ENCODE measurements at regions not wholly inside any gene's neighbourhood (a gene's known extent, or its start where the extent isn't known, plus 50 kb on each side); places are given as distances from the start of the nearest gene placed in this dataset.

GRCh38 chr3:193754719-193755118 is 161.7 kb downstream of the OPA1 start:
- no peak for DNase-seq

- no peak for DNase-seq
These were observed 163.5 kb downstream of the OPA1 start for GRCh38 chr3:193756536-193756935.

GRCh38 chr3:193757457-193757856 is 164.4 kb downstream of the OPA1 start:
- DNase-seq = no peak

- DNase-seq = no peak
These were observed 169.0 kb downstream of the OPA1 start for GRCh38 chr3:193761969-193762368.

GRCh38 chr3:193762657-193763056 is 169.6 kb downstream of the OPA1 start:
- no peak for DNase-seq

GRCh38 chr3:193764959-193765358 is 172.0 kb downstream of the OPA1 start:
- DNase-seq = no peak

- DNase-seq = no peak
These were observed 174.5 kb downstream of the OPA1 start for GRCh38 chr3:193767353-193768069.

GRCh38 chr3:193768070-193768394 is 175.0 kb downstream of the OPA1 start:
- DNase-seq = no peak

- no peak for DNase-seq
These were observed 176.4 kb downstream of the OPA1 start for GRCh38 chr3:193769437-193769836.

- no peak for DNase-seq
These were observed 178.1 kb downstream of the OPA1 start for GRCh38 chr3:193771011-193771652.

- no peak for DNase-seq
These were observed 178.8 kb downstream of the OPA1 start for GRCh38 chr3:193771653-193772421.

GRCh38 chr3:193772422-193772763 is 179.4 kb downstream of the OPA1 start:
- no peak for DNase-seq

GRCh38 chr3:193773266-193774220 is 180.5 kb downstream of the OPA1 start:
- DNase-seq = no peak

GRCh38 chr3:193774272-193774915 is 181.4 kb downstream of the OPA1 start:
- no peak for DNase-seq

GRCh38 chr3:193774916-193775285 is 181.9 kb downstream of the OPA1 start:
- no peak for DNase-seq

- no peak for DNase-seq
These were observed 182.5 kb downstream of the OPA1 start for GRCh38 chr3:193775421-193776077.

- no peak for DNase-seq
These were observed 183.8 kb downstream of the OPA1 start for GRCh38 chr3:193776626-193777358.

- DNase-seq = no peak
These were observed 184.5 kb downstream of the OPA1 start for GRCh38 chr3:193777524-193777923.

- DNase-seq = no peak
These were observed 185.7 kb downstream of the OPA1 start for GRCh38 chr3:193778676-193779075.

GRCh38 chr3:193779933-193780332 is 186.9 kb downstream of the OPA1 start:
- no peak for DNase-seq

GRCh38 chr3:193780397-193780796 is 187.4 kb downstream of the OPA1 start:
- no peak for DNase-seq

All from CD4-positive, alpha-beta T cell treated with Interleukin-15 for 1 hour (primary cell).